ENCODE measurements at regions not wholly inside any gene's neighbourhood (a gene's known extent, or its start where the extent isn't known, plus 50 kb on each side); places are given as distances from the start of the nearest gene placed in this dataset.

- no peak for DNase-seq
- Histone ChIP-seq H3K9me3 (no peaks in the 10 kb centered on the region), H3K36me3 (no peaks in the 10 kb centered on the region), H3K27me3 (no peaks in the 10 kb centered on the region), H3K4me3 (no peak overlapping the region)
These were observed 649.9 kb upstream of the FOXG1 start for GRCh38 chr14:28116716-28117115.

- H3K36me3 ChIP-seq = no peaks in the 10 kb centered on the region
- no peak for DNase-seq
- no peaks in the 10 kb centered on the region for H3K9me3 ChIP-seq
- H3K27me3 ChIP-seq = no peaks in the 10 kb centered on the region
- H3K4me3 ChIP-seq = no peak overlapping the region
These were observed 646.7 kb upstream of the FOXG1 start for GRCh38 chr14:28119849-28120248.

GRCh38 chr14:28120391-28120790 is 646.2 kb upstream of the FOXG1 start:
- Histone ChIP-seq H3K9me3 (no peaks in the 10 kb centered on the region), H3K27me3 (no peaks in the 10 kb centered on the region), H3K4me3 (no peak overlapping the region), H3K36me3 (no peaks in the 10 kb centered on the region)
- no peak for DNase-seq

GRCh38 chr14:28121512-28122297 is 644.9 kb upstream of the FOXG1 start:
- H3K9me3 ChIP-seq = no peaks in the 10 kb centered on the region
- no peaks in the 10 kb centered on the region for H3K36me3 ChIP-seq
- no peak overlapping the region for H3K4me3 ChIP-seq
- no peak for DNase-seq
- no peaks in the 10 kb centered on the region for H3K27me3 ChIP-seq

DNA sequence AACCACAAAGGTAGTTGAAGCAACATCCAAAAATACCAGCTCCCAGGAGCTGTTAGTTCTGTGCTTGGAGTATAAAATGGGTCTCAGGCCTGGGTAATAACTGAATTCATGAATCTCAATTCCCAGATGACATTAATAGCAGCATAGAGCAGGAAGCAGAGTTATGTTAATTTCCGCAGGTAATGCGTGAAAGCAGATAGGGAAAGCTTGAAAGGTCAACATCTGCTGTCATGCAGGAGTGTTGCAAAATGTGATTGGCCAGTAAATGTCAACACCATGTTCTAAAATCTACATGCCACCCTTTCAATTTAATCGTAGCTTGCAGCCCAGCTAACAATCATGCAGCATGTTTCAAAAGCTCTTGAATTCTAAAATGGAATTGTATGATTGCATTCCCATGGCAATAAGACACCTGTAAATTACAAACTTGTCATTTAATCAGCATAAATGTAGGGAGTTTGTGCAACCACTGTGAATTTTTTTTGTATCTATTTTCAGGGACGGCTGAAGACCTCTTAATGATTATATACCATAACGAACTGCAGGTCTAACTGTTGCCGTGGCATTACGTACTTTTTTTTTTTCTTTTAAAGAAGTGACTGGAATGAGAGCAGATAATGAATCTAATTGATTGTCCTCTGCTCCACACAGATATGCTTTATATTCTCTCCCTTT is 635.8 kb upstream of the FOXG1 start:
- Histone ChIP-seq H3K27me3 (no peaks in the 10 kb centered on the region), H3K9me3 (no peaks in the 10 kb centered on the region), H3K36me3 (no peaks in the 10 kb centered on the region), H3K4me3 (no peak overlapping the region)
- no peak for DNase-seq

- no peaks in the 10 kb centered on the region for H3K27me3 ChIP-seq
- H3K9me3 ChIP-seq = no peaks in the 10 kb centered on the region
- DNase-seq = no peak
- no peaks in the 10 kb centered on the region for H3K36me3 ChIP-seq
- no peak overlapping the region for H3K4me3 ChIP-seq
These were observed 628.2 kb upstream of the FOXG1 start for GRCh38 chr14:28138341-28138740.

DNA sequence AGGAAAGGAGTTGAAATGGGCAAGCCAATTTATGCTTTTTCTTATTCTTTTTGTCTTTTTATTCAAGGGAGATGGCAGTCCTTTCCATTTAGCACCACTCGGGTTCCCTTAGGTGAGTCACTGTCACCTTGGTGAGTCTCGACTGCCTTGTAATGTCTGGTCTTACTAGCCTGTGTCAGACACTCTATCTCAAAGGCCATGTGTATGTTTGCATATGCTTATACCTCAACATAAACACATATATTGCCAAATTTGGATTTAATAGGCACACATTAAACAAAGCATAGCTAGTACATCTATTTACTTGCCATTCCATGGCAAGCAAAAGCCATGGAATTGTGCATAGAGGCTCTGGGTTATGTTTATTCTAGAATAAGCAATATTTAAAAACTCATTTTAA is 624.9 kb upstream of the FOXG1 start:
- no peaks in the 10 kb centered on the region for H3K9me3 ChIP-seq
- no peaks in the 10 kb centered on the region for H3K36me3 ChIP-seq
- DNase-seq = no peak
- no peak overlapping the region for H3K4me3 ChIP-seq
- no peaks in the 10 kb centered on the region for H3K27me3 ChIP-seq

DNA sequence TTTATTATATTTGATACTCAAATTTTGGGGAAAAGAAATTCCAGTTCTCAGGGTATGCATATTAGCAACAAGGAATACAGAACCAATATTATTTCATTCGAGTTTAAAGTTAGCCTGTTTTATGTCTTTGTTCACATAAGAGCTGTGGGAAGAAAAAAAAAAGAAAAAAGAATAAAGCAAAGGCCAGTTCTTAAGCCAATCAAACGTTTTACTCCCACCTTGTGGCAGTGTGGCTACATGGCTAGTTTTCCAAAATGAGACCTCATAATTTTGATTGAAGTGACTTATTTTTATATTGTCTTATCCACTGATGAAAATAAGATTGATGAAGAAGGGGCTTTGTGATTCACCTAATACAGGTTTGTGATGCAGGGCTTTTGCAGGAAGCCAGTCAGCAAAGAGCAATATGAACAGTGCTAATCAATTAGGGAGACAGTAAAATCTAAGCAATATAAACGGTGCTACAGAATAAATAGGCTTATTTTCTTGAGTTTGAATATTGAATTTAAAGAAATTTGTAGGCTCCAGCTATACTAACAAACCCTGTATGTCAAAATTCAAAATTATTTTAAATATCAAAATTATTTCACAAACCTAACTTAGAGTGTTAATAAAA is 624.1 kb upstream of the FOXG1 start:
- H3K9me3 ChIP-seq = no peaks in the 10 kb centered on the region
- no peaks in the 10 kb centered on the region for H3K36me3 ChIP-seq
- H3K27me3 ChIP-seq = no peaks in the 10 kb centered on the region
- DNase-seq = no peak
- no peak overlapping the region for H3K4me3 ChIP-seq

DNA sequence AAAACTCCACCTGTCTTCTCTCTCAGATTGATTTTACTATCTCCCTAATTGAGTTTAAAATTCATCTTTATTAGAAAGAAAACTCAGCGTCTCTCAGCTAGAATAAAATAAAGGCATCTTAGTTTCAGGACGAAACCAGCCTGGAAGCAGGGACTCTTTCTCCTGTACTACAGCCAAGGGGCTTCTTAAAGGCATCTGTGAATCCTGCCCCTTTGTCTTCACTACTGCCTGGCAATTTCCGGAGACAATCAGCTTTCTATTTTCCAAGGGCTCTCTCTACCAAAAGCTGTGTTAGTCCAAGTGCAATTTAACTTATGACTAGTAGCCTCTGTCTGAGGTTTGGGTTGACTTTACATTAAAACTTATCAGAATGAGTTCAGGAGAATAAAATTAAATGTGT is 623.3 kb upstream of the FOXG1 start:
- no peaks in the 10 kb centered on the region for H3K36me3 ChIP-seq
- no peak for DNase-seq
- H3K9me3 ChIP-seq = no peaks in the 10 kb centered on the region
- H3K27me3 ChIP-seq = no peaks in the 10 kb centered on the region
- no peak overlapping the region for H3K4me3 ChIP-seq

DNA sequence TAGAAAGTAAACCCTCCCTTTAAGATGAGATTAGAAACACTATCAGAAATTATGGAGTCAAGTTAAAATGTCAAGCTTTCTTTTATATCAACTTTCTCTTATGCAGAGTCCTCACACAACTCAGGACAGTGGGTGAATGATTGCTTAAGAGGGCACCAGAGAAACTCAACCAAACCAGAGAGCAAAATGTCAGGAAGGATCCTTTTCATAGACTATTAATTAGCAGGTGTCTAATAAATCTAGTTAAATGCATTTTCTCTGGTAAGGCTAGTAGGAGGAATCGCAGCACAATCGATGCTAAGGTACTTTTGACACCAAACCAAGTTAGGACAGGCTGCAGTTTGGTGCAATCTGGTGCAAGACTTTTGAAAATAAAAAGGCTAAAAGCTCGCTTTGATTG is 614.7 kb upstream of the FOXG1 start:
- no peaks in the 10 kb centered on the region for H3K27me3 ChIP-seq
- H3K4me3 ChIP-seq = no peak overlapping the region
- no peaks in the 10 kb centered on the region for H3K9me3 ChIP-seq
- DNase-seq = no peak
- no peaks in the 10 kb centered on the region for H3K36me3 ChIP-seq

- Histone ChIP-seq H3K27me3 (no peaks in the 10 kb centered on the region), H3K4me3 (no peak overlapping the region), H3K36me3 (no peaks in the 10 kb centered on the region), H3K9me3 (no peaks in the 10 kb centered on the region)
- no peak for DNase-seq
These were observed 614.0 kb upstream of the FOXG1 start for GRCh38 chr14:28152453-28153044.

DNA sequence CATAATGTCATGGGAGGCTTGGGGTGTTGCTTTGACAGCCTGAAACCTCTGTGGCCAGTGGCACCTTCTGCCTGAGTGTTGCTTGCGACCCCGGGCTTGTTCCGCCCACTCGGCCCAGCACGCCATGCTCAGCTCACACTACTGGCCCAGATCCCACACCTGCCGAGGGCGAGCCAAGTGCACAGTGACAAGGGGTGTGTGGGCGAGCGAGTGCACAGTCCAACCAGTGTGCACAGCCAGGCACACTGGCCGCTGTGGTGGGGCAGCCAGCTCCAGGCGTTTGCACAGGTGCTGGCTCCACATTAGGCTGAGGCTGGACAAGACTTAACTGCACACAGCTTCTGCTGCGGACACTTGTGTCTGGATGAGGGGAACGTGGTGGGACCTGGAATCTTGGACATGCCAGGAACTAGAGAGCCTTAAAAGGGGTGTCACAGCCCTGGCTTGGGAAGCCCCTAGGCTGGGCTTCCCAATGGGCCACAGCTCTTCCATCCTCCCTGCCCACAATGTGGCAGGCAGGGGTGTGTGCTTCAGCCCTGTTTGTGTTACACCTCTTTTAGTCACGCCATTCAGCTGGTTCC is 609.2 kb upstream of the FOXG1 start:
- H3K9me3 ChIP-seq = no peaks in the 10 kb centered on the region
- no peaks in the 10 kb centered on the region for H3K36me3 ChIP-seq
- H3K4me3 ChIP-seq = no peak overlapping the region
- no peak for DNase-seq
- no peaks in the 10 kb centered on the region for H3K27me3 ChIP-seq

- Histone ChIP-seq H3K27me3 (no peaks in the 10 kb centered on the region), H3K4me3 (no peak overlapping the region), H3K9me3 (no peaks in the 10 kb centered on the region), H3K36me3 (no peaks in the 10 kb centered on the region)
- no peak for DNase-seq
These were observed 608.4 kb upstream of the FOXG1 start for GRCh38 chr14:28157887-28158791.

DNA sequence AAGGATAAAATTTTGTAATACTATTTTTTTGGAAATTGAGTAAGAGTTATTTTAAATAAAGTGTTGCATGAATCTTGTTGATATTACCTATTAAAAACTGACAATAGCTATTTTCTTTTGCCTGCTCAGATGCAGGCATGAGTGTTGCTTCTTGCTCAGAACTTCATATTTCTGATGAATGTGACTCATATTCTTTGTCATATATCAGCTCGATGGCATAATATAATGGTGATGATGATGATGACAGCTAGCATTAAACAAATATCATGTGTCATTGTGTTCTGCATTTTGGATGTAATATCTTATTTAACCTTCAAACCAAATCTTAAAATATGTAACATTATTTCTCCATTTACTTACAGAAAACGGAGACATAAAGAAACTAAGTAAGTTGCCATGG is 605.5 kb upstream of the FOXG1 start:
- H3K27me3 ChIP-seq = no peaks in the 10 kb centered on the region
- H3K9me3 ChIP-seq = no peaks in the 10 kb centered on the region
- H3K36me3 ChIP-seq = no peaks in the 10 kb centered on the region
- no peak overlapping the region for H3K4me3 ChIP-seq
- no peak for DNase-seq

DNA sequence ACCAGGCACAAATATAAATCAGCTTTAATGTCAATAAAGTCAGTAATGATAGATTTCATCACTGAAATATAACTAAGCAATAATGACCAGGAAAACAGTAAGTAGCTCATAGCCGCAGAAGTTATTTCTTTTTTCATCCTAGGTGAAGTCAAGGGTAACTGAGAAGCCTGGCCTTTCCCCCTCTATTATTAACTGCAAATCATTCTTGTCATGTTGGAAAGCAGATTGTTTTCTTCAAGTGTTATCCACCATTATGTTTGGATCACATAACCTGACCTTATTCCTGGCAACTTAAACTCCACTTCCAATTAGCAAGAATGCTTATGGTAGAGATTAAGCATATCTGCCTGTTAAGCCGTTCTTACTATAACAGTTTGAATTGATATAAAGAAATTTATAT is 603.4 kb upstream of the FOXG1 start:
- DNase-seq = no peak
- Histone ChIP-seq H3K9me3 (no peaks in the 10 kb centered on the region), H3K4me3 (no peak overlapping the region), H3K27me3 (no peaks in the 10 kb centered on the region), H3K36me3 (no peaks in the 10 kb centered on the region)

GRCh38 chr14:28163897-28164296 is 602.7 kb upstream of the FOXG1 start:
- Histone ChIP-seq H3K36me3 (no peaks in the 10 kb centered on the region), H3K9me3 (no peaks in the 10 kb centered on the region), H3K27me3 (no peaks in the 10 kb centered on the region), H3K4me3 (no peak overlapping the region)
- no peak for DNase-seq

Measured in MG63 (cell line).